Left renal pelvis (tissue), 4 donors: ENCODE measurements at regions not wholly inside any gene's neighbourhood (a gene's known extent, or its start where the extent isn't known, plus 50 kb on each side); places are given as distances from the start of the nearest gene placed in this dataset.

ENCODE experiments used
- DNase-seq, 4 donors: peaks; one replicate each; pipeline ENCODE4 v3.0.0-alpha.2; 2013; ENCODE audit warnings: low read depth in 4 of 4, low spot score in 3 of 4

GRCh38 chr18:77560341-77560992 is 310.8 kb downstream of the GALR1 start:
- DNase-seq = no peak

- DNase-seq = no peak
Measured at GRCh38 chr18:77566604-77567003, 317.0 kb downstream of the GALR1 start.

DNA sequence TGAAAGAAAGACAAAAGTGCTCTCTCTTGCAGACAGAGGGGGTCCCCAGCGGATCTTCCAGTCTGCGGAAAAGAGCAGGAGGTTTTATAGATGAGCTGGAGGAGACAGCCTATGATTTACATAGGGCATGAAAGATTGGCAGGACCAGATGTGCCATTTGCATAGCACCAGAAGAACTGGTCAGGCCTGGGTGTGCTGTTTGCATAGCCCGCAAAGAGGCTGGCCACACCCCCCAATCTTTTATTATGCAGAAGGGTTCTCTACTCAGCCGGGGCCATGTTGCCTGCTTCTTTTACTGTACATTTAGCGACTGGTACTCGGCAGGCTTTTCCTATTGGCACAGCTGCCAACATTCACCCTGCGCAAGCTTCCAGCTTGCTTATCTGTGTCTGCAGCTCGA is 317.6 kb downstream of the GALR1 start:
- DNase-seq = no peak

DNA sequence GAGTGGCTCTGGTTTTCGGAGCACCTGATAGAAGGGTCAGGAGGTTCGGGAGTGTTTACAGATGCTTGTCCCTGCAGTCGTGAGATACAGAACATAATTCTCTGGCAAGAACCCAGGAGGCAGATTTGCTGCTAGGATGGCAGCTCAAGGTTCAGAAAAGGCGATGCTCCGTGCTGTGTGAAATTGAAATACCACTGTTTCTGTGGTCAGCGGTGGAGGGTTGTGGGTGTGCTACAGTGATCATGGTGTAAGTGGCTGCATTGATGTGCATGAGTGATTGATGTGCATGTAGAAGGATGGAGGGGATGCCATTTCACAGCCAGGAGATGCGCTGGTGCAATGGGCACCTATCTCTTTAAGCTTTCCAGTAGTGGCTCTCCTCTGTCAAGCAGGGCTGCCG is 322.1 kb downstream of the GALR1 start:
- no peak for DNase-seq

GRCh38 chr18:77572537-77572936 is 322.9 kb downstream of the GALR1 start:
- no peak for DNase-seq

DNA sequence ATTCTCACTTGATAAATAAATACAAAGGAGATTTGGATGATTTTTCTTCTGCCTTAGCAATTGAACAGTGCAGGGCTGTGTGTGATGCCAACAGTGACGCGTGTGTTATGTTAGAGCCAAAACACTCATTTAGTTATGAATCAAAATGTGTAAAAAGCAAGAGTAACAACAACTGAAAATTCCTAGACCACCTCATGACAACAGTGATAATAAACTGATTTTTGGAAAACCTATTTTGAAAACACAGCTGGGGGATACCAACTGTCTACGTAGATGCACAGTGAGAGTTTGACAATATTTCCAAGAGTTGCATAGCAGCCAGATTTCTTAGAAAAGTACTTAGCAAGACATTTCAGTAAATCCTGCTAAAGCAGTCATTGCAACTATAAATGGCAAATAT is 323.9 kb downstream of the GALR1 start:
- DNase-seq = no peak

GRCh38 chr18:77590943-77591515 is 341.4 kb downstream of the GALR1 start:
- no peak for DNase-seq

DNA sequence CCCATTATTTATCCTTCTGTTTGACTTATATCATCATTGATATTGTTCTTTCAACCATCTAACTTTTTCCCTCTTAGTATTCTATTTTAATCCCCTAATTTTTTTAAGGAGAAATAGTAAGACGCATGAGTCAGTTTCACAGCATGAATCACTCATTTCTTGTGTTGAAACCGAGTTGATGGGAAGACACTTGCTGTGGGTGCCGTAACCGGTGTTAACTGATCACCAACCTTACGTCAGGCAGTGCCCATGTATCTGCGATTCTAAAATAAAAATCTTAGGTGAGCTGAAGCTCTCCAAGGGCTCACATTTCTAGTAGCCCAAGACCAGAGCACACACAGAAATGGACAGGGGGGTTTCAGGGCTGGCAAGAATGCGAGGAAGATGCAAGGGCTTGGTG is 348.1 kb downstream of the GALR1 start:
- DNase-seq = no peak

DNA sequence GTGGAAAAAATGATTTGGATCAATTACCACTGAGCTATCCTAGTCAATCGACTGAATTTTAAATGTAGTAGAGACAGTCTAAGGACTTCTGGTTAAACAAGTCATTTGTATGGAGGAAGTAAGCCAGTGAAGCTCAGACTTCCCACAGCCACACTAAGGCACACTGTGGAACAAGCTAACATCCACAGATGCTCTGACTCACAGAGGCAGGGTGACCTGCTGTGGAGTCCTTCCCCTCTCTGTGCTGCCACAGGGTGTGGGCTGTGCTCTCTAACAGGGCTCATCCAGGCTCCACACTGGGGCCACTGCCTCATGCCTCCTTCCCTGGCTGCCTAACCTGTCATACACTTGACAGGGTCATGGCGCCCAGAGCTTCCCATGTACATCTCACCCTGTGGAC is 351.0 kb downstream of the GALR1 start:
- no peak for DNase-seq

DNA sequence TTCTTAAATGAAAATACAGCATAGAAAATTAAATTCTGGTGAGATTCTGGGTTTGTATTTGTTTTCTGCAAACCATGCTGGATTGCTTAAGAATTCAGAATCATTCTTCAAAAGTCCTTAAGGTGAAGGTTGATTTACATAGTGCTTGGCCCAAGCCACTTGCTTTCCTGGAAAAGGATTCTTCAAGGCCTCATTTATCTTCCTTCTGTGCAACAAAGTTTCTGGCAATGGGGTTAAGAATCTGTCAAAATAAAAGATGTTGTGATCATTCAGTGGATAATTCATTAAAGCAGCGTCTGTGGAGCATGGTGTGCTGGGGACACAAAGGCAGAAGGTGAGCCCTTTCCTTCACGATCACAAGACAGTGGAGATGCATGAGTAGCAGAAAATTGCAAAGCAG is 351.9 kb downstream of the GALR1 start:
- DNase-seq = no peak

GRCh38 chr18:77607087-77607486 is 357.4 kb downstream of the GALR1 start:
- DNase-seq = no peak

- DNase-seq = no peak
Measured at GRCh38 chr18:77608807-77609206, 359.2 kb downstream of the GALR1 start.

GRCh38 chr18:77617694-77618093 is 368.0 kb downstream of the GALR1 start:
- DNase-seq = no peak

- no peak for DNase-seq
Measured at GRCh38 chr18:77619525-77619924, 369.9 kb downstream of the GALR1 start.

DNA sequence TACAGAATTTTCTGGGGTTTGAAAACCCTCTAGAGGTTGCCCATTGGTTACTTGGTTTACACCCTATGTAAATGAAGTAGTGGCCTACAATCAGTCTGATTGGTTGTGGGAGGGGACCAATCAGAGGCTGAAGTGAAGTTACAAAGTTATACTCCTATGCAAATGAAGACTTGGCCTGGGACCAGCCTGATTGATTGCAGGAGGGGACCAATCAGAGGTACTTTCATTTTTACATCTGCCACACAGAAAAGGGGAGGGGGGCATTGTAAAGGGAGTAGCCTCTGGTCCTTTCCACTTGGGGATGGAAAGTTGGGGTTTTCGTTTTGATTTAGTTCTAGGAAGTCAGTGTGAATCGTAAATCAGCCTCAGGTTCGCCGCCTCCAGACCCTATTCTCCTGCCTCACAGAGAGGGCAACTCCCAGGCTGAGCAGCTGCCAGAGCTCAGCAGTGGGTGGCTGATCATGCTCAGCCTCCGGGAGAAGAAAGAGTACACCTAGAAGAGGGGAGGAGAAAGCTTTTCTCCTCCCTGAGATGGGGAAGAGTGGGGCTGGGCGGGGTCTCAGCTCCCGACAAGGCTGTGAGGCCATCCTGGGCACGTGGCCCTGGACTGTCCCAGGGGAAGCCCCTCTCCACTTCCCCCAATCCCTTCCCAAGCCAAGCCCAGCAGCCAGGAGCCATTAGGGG is 372.5 kb downstream of the GALR1 start:
- DNase-seq = no peak

DNA sequence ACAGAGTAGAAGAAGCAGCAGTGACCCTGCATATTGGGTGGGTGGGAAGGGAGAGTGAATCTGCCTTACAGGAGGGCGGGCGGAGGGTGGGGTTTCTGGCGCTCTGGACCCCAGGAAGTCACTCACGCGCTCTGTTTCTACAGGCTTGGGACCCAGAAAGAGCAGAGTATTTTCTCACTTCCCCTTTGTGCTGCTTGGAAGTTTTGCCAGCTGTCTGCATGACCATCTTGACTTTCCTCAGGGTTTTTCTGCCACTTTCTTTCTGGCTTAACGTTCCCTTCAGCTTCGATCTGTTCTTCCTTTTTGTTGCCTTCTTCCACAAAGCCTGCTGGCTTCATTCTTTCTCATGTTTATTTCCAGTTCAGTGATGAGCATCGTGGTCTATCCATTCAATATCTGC is 383.1 kb downstream of the GALR1 start:
- DNase-seq = no peak

GRCh38 chr18:77634494-77634893 is 384.8 kb downstream of the GALR1 start:
- no peak for DNase-seq

- no peak for DNase-seq
Measured at GRCh38 chr18:77635451-77635850, 385.8 kb downstream of the GALR1 start.

DNA sequence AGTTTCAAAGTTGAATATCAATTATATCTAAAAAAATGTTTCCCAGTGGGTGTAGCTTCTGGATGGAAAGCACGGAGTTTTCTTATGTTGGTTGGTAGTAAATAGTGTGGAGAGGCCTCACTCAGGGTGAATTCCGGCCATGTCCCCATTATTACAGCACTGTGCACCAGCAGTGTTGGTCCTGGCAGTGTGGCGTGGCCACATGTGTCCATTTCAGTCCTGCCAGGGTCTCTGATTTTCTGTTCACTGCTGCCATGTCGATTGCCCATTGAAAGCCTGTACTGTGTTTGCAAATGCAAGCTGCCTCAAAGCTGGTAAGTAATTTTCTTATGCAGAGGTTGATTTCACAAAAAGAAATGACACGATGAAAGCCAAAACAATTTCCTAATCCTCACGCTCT is 386.2 kb downstream of the GALR1 start:
- DNase-seq = no peak

DNA sequence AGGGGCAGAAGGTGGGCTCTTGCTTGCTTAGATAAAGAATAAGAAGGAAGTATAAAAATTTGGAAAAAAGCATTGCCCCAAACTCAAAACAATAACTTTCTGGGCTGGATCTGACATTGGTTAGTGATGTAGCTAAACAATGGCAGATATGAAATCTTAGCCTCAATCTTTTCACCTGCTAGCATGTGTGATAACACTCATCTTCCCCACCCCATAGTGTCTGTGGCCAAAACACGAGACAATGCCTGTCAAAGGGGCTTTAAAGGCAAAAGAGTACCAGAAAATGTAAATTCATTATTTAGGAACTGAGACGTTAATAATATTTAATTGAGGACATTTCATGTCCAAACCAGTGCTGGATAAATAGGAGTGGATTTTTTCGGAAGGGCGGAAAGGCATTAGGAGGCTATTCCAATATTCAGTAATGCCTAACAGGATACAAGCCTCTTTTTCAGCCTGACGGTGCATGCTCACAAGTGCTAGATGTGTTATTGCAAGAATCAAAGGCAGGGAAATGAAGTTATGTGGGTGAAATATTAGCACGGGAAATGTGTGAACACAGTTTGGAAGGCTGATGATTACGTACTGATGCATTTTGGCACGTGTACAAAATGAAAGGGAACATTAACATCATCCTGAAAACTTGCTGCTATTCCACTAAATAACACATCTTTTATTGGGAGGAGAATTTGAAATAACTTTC is 395.7 kb downstream of the GALR1 start:
- DNase-seq = no peak

DNA sequence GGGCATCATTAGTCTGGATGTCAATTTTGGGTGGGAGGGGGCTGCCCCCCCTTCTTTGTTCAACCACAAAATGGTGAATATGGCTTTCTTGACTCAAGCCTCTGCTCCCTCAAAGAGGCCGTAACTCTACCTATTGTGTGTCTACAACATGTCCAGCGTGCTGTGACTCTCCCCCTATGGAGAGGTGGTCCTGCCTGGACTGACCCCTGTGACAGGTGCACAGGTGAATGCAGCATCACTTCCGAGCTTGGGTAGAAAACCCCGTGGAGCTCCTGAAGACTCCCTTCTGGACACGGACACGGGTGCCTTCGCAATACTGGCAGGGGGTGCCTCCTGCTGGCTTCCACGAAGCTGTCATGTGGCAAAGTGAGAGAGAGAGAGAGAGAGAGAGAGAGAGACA is 397.8 kb downstream of the GALR1 start:
- DNase-seq = no peak

DNA sequence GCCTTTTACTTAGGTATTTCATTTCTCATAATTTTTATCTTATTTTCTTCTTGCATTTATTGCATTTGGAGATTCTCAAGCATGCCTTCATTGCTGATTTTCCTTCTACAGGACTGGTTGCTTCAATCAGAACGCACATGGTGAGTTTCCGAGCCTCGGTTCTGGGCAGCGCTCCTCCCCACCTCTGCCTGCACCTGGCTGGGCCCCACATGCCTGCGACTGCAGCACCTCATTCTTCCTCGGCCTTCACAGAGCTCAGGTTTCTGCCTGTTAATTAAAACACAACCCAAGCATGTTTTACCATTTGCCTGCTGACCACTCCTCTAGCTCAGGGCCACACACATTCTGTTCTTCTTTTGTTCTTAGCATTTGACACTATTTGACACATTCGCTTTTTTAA is 398.8 kb downstream of the GALR1 start:
- DNase-seq = no peak
